ENCODE measurements at regions not wholly inside any gene's neighbourhood (a gene's known extent, or its start where the extent isn't known, plus 50 kb on each side); places are given as distances from the start of the nearest gene placed in this dataset.

- DNase-seq (ENCODE audit: low spot score): no peak
Measured at GRCh38 chr13:71087006-71087405, 780.0 kb downstream of the DACH1 start.

- no peak for DNase-seq (ENCODE audit: low spot score)
Measured at GRCh38 chr13:71082631-71083030, 784.4 kb downstream of the DACH1 start.

GRCh38 chr13:71079638-71080037 lies 787.4 kb downstream of the DACH1 start:
- no peak for DNase-seq (ENCODE audit: low spot score)

- DNase-seq (ENCODE audit: low spot score): no peak
Measured at GRCh38 chr13:71068041-71068440, 799.0 kb downstream of the DACH1 start.

GRCh38 chr13:71067165-71067815 lies 799.7 kb downstream of the DACH1 start:
- DNase-seq (ENCODE audit: low spot score): no peak

GRCh38 chr13:71056581-71056980 lies 810.4 kb downstream of the DACH1 start:
- DNase-seq (ENCODE audit: low spot score): no peak

- DNase-seq (ENCODE audit: low spot score): no peak
Measured at GRCh38 chr13:71055644-71056043, 811.4 kb downstream of the DACH1 start.

- no peak for DNase-seq (ENCODE audit: low spot score)
Measured at GRCh38 chr13:71055047-71055446, 812.0 kb downstream of the DACH1 start.

GRCh38 chr13:71054358-71054757 lies 812.6 kb downstream of the DACH1 start:
- DNase-seq (ENCODE audit: low spot score): no peak

GRCh38 chr13:71051573-71051972 lies 815.4 kb downstream of the DACH1 start:
- DNase-seq (ENCODE audit: low spot score): no peak

GRCh38 chr13:71046360-71047079 lies 820.5 kb downstream of the DACH1 start:
- no peak for DNase-seq (ENCODE audit: low spot score)

GRCh38 chr13:71045101-71045500 lies 821.9 kb downstream of the DACH1 start:
- no peak for DNase-seq (ENCODE audit: low spot score)

GRCh38 chr13:71039440-71039839 lies 827.6 kb downstream of the DACH1 start:
- no peak for DNase-seq (ENCODE audit: low spot score)

- DNase-seq (ENCODE audit: low spot score): no peak
Measured at GRCh38 chr13:71034018-71034417, 833.0 kb downstream of the DACH1 start.

GRCh38 chr13:71033026-71033425 lies 834.0 kb downstream of the DACH1 start:
- DNase-seq (ENCODE audit: low spot score): no peak

- DNase-seq (ENCODE audit: low spot score): no peak
Measured at GRCh38 chr13:71030784-71031183, 836.2 kb downstream of the DACH1 start.

GRCh38 chr13:71028884-71029283 lies 838.1 kb downstream of the DACH1 start:
- DNase-seq (ENCODE audit: low spot score): no peak

- no peak for DNase-seq (ENCODE audit: low spot score)
Measured at GRCh38 chr13:71021825-71022422, 845.1 kb downstream of the DACH1 start.

GRCh38 chr13:71018995-71019394 lies 848.0 kb downstream of the DACH1 start:
- DNase-seq (ENCODE audit: low spot score): no peak

- no peak for DNase-seq (ENCODE audit: low spot score)
Measured at GRCh38 chr13:71018544-71018943, 848.5 kb downstream of the DACH1 start.

GRCh38 chr13:71017607-71018006 lies 849.4 kb downstream of the DACH1 start:
- no peak for DNase-seq (ENCODE audit: low spot score)

- DNase-seq (ENCODE audit: low spot score): no peak
Measured at GRCh38 chr13:71015516-71015915, 851.5 kb downstream of the DACH1 start.

GRCh38 chr13:71015021-71015420 lies 852.0 kb downstream of the DACH1 start:
- no peak for DNase-seq (ENCODE audit: low spot score)
